Stromal cell of bone marrow (primary cell): ENCODE measurements at regions not wholly inside any gene's neighbourhood (a gene's known extent, or its start where the extent isn't known, plus 50 kb on each side); places are given as distances from the start of the nearest gene placed in this dataset.

Experiments used
- DNase-seq: peaks from one replicate; pipeline ENCODE4 v3.0.0-alpha.2; 2012; ENCODE audit warnings: low read depth

DNA sequence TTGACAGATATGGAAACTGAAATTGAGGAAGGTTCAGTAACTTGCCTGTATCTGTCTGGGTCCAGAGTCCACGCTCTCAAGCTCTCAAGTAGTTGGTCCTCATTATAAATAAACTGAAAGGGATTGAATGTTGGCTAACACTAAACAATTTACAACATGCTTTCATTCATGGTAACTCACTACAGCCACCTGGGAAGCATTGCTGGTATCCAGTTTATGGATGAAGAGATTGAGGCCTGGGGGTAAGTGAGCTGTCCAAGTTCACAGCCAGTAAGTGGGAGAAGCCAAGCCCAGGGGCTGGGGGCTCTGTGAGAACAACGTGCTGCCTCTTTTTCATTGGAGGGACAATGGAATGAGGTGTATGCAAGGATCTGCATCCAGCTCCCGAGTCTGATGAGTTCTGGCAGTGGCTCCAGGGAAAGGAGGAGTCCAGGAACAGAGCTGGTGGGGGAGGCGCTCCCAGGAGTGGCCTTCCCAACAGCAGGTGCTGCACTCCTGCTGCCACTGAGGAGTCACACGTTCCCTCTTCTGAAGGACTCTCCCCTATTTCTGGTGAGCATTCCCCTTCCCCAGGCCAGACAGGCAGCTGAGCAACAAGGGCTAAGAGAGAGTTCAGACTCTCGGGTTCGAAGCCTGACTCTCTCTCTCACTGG is 175.8 kb downstream of the CSNK2A3 start:
- DNase-seq: no peak

DNA sequence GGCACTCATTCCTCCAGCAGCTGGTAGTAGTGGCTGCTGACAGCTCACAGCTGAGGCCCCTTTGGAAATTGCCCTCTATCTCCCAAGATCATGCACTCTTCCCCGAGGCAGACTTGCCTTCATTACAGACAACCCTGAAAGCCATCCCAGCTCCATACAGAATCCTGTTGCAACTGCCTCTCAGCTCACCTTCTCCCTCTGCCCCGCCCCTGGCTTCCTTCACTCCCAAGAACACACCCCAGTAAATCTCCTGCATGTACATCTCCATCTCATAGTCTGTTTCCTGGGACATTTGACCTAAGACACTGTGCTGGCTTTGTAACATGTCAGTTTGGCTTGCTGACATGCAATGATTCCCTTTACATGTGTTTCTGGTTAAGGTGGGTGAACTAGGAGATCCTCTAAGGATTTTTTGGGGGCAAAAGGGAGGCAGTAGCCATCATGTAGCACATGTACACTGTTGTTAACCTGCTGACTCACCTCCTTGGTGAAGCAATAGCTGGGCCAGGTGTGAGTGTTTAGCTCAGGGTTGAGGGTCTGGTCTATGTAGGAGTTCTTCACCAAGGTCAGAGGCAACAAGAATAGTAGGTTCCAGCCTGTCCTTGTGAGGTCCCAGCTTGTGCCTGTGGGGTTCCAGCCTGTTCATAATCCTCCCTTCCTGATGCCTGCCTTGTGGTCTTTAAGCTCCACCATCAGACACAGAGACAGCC is 179.6 kb downstream of the CSNK2A3 start:
- no peak for DNase-seq

DNA sequence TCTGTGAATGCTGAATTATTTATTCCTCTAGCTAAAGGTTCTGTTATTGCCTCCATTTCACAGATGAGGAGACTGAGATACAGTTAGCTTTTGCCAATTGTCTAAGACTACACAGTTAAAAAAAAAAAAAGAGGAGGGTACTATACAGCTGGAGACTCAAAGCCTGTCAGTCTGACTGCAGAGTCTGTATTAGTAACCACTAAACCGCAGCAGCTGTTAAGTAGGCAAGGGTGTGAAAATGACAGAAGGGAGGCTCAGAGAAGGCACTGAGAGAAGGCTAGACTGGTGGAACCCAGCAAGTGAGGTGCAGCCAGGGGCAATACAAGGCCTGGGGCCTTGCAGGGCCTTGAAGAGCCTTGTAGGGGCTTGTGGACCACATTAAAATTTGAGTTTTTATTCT is 181.2 kb downstream of the CSNK2A3 start:
- DNase-seq: no peak

DNA sequence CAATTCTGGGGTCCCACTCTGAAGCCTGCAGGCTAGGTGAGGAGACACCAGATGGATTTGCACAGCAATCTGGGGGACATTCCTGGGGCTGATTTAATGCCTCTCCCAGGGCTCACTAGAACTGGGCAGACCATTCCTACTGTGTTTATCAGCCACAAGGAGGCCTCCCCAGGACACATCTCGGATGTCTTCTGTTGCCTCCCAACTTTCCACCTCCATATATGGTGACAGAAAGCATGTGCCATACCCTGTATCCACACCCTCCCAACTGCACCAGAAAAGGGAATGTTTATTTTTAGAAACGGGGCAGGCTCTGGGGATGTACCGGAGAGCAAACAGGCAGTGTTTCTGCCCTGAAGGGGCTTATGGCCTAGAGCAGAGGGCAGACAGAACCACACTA is 181.8 kb downstream of the CSNK2A3 start:
- DNase-seq: no peak

DNA sequence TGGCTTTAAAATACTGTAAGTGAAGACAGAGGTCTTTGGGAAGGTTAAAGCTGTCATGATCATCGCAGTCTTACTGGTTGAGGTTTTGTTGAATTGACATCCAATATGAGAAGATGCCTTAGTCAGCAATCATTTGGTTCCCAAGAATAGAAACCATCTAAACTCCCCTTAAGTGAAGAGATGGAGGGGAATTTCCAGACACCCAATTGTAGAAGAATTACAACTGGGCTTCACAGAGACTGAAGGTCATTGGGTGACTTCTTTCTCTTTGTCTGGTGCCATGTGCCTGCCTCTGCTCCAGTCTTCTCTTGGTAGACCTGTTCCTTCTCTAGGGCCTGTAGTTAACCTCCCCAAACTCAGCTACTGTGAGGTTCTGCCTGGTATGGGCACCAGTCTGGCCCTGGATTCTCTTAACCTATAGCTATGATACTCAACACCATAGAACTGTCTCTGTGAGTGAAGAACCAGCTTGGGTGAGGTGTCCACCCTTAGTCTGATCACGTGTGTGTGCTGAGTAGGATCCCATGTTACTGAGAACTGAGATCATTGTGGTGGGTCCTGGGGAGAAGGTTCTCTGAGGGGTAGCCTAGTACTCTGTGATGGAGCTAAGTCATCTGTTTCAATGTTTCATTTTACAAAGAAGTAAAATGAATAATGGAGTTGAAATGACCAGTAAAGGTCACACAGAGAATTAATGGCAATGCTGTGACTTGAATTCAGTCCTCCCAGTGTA is 182.5 kb downstream of the CSNK2A3 start:
- DNase-seq: no peak

DNA sequence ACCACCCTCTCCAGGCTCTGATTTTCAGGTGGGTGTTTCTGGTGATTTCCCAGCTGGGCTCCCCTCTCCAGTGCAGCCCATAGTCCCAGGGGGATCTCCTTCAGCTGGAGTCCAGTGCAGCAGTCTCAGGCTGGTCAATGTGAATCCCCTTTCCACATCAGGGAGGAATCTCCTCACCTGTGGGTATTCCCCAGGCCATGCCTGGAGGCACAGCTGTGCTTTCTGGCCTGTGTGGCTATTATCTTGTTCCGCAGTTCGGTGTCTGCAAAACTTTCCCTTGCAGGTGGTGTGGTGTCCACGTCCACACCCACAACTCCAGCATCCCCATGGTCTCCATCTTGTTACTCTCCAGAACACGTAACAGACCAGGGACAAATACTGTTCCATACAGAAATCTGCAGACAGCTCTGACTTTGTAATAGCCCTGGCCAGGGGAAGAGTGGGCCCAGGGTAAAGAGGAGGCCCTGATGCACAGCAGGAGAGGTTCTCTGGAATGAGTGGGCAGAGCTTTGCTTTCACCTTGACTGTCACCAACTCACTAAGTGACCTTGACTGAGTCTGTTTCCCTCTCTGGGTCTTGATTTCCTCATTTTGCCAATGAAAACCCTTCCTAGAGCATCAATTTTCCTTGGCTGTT is 183.2 kb downstream of the CSNK2A3 start:
- no peak for DNase-seq

DNA sequence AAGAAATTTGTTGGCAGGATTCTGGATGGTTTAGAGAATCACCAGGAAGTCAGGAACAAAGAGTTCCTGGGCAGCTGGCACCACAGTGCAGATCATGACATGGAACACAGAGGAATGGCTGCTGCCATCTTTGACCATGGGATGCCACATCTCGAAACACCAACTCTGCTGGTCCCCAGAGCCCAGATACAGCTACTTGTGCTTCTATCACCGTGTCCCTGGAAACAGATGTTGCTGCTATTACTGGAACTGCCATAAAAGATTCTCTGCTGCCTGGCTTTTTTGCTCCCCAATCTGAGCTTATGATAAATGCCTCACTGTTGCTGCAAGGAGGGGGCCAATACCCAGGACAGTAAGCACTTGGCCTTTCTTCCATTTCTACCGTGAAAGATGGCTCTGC is 185.2 kb downstream of the CSNK2A3 start:
- no peak for DNase-seq

DNA sequence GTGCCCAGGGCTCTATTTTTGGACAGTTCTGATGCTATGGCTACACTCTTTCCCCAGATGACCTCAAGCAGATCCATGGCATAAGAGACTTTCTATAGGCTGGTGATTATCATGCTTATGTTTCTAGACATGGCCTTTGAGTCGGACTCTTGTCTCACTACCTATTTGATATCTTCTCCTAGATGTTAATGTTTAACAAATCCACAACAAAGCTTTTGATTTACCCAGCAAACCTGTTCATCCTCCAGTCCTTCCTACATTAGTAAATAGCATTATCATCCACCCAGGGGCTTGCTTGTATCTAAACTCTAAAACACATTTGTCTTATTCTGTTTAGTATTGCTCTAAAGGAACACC is 188.7 kb downstream of the CSNK2A3 start:
- no peak for DNase-seq

DNA sequence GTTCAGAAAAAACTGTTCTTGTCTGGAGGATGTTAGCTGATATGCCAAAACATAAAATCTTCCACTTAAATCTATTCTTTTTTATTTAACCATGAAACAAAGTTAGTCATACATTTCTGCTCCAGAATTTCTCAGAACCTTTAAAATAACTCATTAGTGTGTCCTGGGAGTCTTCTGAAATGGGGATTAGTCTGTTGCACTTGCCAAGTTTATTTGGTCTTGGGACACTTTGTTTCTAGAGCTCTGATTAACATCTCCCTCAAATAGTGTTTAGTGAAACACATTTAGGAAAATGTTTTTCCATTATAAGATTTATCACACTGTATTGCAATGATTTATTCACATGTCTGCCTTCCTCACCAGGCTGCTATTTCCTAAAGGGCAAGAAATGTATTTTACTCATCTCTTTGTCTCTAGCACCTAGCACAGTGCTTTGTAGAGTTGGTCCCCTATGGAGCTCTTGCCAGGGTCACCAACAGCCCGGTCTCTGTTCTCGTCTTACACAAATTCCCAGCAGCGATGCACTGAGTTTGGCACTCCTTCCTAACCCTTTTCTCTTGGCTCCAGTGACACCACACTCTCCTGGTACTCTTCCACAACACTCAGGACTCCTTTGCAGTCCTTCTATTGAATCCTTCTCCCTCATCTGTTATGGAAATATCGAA is 189.2 kb downstream of the CSNK2A3 start:
- no peak for DNase-seq

DNA sequence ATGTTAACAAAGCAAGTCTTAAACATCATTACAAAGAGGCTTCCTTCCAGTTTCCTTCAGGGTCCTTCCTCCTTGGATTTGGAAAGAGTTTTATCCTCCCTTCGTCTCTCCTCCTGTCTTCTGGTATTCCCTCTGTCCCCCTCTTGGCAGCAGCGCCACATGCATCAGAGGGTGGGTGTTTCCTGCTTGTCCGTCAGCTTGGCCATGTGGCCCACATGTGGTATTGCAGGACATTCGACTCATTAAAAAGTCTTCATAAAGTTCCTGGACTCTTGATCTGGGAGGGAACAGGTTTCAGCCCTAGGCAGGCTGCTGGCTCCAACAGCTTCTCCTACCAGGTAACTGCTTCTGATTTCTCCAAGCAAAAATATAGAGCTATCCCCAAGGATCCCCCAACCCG is 189.8 kb downstream of the CSNK2A3 start:
- no peak for DNase-seq

DNA sequence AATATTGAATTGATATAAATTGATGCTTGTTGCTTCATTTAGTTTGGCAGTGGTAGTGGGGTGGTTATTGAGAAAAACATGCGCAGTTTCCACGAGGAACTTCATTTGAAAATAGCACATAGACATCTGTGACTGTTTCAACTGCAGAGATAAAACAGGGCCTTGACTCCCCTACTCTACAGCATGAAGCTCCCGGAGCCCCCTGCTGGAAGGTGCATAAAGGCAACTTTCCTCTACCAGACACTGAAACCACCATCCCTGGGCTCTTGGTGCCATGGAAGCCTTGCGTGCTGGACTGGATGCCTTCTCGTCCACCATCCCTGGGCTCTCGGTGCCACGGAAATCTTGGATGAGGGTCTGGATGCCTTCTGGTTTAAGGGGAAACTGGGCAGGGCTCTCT is 195.9 kb downstream of the CSNK2A3 start:
- peak; percentile 8 for DNase-seq

DNA sequence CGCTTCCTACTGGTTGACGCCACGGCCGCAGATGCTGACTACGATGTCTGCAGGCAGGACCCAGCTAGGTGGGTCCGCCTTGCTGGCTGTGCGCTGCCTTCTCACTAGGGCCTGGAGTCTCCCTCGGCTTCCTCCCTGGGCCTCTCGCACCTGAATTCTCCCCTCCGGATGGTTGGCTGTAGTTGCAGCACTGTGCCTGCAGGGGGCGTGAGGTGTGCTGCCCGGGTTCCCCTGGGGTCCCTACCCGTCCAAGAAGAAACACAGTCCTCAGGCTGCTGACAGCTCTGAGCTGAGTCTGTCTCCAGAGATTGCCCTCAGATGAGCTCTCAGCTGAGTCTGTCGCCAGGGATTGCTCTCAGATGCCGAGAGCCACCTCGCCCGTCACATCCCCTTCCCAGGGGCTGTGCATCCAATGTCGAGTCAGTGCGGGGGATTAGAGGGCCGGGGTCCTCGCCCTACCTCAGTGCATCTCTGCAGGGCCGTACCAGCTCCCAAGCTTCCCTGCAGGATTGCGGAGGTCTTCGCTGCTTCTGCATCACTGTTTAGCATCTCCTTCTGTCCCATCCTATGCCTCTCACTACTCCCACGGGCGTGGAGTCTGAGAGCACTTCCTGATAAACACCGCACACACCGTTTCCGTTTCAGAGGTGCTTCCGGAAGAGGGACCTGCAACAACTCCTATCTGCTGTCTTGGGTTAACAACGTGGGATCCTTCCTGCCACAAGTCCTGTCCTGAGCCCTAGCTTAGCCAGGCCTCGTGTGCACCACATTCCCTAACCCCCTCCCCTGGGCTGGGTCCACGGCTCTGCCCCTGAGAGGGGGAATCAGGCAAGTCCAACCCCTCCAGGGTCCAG is 196.9 kb downstream of the CSNK2A3 start:
- DNase-seq: no peak

DNA sequence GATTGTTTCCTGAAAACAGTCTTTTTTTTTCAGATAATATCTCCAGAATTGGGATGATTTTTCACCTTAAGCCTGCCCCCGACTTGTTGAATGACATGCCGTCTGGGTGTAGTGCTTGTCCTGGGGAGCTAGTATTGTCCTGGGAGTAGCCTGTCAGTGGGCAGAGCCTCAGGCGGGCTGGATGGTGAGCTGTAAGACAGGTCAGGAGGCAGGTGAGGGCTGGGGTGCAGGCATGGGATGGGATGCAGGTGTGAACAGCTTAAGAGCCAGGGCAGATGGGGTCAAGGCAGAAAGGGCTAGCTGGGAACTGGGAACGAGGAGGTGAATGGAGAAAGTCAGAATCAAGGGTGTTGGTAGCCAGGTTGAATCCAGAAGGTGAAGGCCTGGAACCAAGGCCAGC is 200.2 kb downstream of the CSNK2A3 start:
- no peak for DNase-seq

DNA sequence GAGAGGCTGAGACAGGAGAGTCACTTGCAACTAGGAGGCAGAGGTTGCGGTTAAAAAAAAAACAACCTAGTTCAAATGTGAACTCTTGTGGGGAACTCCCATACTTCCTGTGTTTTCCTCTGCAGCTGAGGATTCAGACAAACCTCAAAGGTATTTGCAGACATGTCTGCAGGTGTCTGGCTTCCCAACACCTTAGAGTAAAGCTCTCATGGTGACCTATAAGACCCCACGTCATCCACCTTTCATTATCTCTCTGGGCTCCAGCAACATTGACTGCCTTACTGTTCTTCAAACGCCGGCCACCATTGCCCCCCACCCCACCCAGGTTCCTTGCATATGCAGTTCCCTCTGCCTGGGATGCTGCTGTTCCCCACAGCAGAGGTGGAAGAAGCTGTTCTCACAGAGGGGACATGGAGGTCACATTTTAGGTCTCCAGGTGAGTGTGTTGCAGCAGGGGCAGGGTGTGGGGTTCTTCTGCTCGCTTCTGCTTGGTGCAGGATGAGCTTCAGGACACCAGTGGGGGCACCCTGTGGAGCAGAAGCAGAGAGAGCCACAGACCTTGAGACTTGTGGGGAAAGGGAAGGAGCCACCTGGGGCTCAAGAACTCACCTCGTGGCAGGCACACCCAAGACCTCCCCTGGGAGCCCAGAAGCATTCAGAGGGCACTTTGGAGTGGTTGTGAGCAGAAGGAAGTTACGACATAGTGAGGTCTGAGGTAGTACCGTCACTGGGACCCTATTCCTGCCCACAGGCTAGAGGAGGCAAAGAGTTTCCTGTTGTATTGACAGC is 203.2 kb downstream of the CSNK2A3 start:
- DNase-seq: no peak

DNA sequence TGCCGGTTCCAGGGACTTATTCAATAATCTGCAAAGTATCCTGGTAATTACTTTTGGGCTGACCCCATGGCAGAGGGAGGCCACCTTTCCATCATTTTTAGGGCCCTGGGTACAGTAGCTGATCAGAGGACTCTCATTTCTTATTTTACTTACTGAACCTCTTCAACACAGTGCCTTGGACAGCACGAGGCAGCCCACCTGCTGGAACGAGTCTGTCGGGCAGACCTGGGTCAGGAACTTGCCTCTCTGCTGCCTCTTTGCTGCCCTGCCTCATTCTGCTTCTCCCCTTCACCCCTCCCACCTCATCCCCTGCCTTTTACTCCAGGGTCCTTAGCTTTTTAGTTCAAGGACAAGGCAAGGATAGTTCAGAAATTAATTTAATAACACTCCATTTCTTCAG is 204.5 kb downstream of the CSNK2A3 start:
- no peak for DNase-seq

DNA sequence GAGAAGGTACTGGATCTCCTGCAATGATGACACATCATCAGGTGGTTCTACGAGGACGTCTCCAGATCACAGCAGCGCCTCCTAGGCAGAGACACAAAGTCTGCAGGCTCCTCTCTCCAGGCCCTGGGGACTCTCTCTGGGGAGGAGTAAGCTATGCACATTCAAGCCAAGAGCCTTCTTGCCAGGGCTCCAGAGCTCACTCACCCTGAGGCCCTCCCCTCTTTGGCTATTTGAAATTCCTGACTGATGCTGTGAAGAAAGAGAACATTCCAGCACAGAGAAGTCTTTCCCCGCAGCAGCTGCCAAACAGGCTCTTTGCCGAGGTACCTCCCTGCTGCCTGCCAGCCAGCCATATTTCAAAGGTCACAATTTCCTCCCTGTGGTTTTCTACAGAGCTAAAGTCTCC is 204.9 kb downstream of the CSNK2A3 start:
- peak; percentile 87 for DNase-seq

DNA sequence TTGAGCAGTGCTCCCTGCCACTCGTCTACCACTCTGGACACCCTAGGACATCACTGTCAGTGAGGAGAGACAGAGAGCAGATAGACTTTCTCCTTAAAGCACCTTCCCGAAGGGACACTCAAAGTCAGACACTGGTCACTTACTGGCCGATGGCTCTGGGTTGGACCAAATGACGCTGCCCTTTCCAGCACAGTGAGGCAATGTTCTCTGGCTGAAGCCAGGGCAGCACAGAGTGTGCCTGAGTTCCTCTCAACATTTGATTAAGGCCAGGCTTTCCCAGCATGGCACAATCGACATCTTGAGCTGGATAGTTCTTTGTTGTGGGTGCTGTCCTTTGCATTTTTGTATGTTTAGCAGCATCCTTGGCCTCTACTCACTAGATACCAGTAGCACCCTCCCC is 206.2 kb downstream of the CSNK2A3 start:
- no peak for DNase-seq

DNA sequence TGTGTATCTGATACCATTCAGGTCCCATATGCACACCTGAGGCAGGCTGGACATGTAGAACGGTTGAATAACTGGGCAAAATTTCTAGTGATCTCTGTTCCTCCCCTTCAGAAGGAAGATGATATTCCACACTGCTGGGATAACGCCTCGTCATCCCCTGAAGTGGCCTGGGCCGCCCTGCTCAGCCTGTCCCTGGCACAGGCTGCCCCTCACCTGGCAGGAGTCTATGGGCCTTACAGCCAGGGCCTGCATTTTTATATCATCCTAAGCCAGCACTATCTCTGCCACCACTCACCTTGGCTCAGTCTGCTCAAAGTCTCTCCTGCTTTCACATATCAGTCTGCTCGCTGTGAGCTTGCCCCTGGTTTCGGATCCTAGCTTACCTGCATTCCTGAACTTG is 209.2 kb downstream of the CSNK2A3 start:
- DNase-seq: no peak

DNA sequence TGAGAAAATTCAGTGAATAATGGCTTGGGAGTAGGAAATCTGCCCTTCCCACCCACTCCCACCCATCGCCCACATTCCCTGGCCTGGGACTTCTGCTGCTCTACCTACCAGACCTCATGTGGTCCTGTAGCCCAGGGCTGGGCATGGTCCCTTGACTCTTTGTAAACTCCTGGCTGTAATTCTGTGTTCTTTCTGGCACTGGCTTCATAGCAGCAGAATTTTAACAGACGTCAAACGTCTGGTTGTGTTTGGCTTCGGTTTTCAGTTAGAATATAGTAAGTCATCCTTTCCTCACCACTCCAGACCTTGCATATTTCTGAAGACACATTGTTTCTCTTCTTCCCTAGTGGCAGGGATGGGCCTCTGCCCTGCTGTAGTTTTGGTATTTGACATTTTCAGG is 210.6 kb downstream of the CSNK2A3 start:
- DNase-seq: no peak

DNA sequence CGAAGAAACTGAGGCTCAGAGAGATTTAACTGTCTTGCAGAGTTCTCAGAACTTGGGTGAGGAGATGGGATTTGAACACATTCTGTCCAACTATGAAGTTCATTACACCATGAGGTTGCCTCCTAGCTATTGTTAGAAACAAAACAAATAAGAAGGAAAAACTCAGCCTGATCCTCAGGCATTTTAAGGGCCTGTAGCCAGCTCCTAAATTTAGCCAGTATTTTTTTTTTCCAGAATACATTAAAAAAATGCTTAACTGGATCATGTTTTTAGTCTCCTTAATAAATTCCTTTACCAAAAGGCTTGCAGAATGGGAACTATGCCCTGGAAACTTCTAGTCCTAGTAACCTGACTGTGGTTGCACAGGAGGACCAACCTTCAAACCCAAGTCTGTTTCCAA is 212.0 kb downstream of the CSNK2A3 start:
- peak; percentile 9 for DNase-seq

DNA sequence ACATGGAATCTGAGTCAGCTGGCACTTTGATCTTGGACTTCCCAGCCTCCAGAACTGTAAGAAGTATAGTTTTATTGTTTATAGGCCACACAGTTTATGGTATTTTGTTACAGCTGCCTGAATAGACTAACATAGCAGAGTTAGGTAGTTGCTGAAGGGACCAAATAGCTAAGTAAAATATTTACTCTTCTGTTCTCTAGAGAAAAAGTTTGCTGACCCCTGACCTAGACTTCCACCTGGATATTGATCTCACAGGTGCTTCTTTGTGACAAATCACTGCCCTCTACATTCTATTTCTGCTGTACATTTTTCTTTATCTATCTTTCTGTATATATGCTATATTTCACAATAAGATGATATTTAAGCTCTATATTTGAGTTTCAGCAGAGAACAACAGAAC is 212.5 kb downstream of the CSNK2A3 start:
- DNase-seq: no peak
